Stimulated activated CD8-positive, alpha-beta memory T cell treated with anti-CD3 and anti-CD28 coated beads, Interleukin-4, amount 100 ng/mL, for 48 hours (primary cell): ENCODE measurements at regions not wholly inside any gene's neighbourhood (a gene's known extent, or its start where the extent isn't known, plus 50 kb on each side); places are given as distances from the start of the nearest gene placed in this dataset.
"Not testable (repeated sequence)": the region's sequence is repeated elsewhere in the genome, so short reads cannot be mapped to it uniquely, and the experiment has no call there.

Experiments
- DNase-seq: peaks from one replicate; pipeline ENCODE4 v3.0.0-alpha.2; 2020

DNA sequence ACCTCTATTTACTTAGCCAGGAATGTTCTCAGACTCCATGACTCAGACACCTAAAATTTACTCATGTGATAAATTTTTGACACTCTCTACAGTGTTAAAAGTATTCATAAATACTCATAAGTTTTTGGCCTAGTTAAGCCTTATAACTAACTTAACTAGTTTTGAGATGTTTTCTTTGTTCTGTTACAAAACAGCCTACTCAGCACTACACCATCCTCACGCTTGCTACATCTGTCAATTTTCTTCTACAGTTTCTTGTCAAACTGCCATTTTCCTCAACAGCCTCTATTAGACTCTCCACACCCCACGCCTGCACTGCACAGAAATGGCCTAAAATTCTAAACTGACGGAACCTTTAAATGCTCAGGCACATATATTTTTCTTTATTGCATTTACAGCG is 195.5 kb downstream of the ANXA1 start:
- no peak for DNase-seq

DNA sequence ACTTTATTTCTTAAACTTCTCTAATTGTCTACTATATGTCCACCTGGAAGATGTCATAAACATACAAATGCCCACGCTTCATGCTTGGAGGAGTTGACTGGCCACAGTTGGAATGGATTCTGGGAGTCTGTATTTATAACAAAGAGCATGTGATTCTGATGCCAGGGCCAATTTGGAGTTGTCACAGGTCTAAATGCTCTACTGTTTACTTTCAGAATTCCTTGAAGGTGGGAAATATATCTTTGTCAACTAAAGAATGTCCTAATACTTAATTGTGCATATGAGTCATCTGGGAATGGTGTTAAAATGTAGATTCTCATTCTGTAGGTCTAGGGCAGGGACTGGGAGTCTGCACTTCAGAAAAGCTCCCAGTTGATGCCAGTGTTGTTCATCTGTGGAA is 196.1 kb downstream of the ANXA1 start:
- no peak for DNase-seq

- no peak for DNase-seq
These were observed 196.8 kb downstream of the ANXA1 start for GRCh38 chr9:73348471-73348870.

- DNase-seq: no peak
These were observed 197.8 kb downstream of the ANXA1 start for GRCh38 chr9:73349476-73349875.

GRCh38 chr9:73357607-73358006 is 205.9 kb downstream of the ANXA1 start:
- no peak for DNase-seq

- no peak for DNase-seq
These were observed 218.4 kb downstream of the ANXA1 start for GRCh38 chr9:73370053-73370452.

- DNase-seq: no peak
These were observed 220.1 kb downstream of the ANXA1 start for GRCh38 chr9:73371801-73372200.

DNA sequence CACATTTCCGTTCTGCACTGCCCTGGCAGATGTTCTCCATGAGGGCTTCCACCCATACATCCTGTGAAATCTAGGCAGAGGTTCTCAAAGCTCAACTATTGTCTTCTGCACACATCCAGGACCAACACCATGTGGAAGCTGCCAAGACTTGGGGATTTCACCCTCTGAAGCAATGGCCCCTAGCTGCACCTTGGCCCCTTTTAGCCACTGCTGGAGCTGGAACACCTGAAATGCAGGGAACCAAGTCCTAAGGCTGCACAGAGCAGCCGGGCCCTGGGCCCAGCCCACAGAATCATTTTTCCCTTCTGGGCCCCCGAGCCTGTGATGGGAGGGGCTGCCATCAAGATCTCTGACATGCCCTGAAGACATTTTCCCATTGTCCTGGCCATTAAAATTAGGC is 228.7 kb downstream of the ANXA1 start:
- no peak for DNase-seq

DNA sequence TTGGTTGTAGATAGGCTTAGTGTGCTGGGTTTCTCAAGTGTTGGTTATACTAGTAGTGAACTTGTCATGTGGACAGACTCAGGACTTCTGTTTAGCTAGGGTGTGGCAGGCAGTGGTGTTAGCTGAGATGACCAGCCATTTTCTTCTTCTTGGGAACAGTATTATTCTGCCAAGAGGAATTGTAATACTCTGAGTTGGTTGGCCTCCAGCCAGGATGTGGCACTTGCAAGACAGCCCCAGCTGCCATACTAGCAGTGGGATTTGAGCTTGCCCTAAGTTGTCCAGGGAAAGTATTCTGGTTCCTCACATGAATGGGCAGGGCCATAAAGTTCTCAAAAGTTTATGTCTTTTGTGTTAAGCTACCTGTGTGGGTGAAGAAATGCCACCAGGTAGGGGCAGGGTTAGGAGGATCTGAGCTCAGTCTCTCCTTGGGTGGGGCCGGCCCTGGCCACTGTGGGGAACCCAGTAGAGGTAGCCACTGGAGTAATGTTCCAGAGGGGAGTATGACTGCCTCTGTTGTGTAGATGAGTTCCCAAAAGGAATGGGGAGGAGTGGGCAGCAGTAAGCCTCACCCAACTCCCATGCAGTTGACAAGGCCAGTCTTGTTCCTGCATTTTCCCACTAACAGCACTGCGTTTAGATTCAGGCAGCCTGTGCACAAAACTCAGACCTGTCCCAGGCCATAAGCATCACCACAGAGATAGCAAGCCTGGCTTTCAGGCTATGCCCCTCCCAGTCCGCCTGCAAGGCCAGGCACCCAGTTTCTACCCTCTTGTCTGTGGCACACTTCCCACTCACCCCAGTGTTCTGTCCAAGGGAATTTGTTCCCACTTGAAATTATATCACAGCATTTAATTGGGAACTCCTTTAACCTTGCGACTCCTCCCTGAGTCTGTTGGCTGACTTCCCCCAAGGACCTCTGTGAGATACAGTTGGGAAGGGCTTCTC is 250.7 kb downstream of the ANXA1 start:
- no peak for DNase-seq

DNA sequence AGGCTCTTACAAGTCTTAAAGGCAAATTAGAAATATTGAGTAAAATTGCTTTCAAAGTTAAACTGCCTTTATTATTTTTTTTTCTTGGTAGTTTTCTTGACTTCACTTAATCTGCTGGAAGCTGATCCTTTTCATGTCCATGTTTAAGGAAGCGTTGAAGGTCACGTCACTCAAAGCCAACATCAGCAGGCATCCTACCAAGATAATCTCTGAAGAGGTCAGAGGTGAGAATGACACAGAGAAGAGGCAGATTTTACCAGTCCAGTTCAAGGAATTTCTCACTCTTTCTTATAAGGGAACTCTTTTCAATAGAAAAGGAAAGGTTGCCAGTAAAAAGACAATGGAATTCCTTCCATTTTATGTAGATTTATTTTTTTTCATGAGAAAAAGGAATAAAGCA is 259.8 kb downstream of the ANXA1 start:
- DNase-seq: no peak

DNA sequence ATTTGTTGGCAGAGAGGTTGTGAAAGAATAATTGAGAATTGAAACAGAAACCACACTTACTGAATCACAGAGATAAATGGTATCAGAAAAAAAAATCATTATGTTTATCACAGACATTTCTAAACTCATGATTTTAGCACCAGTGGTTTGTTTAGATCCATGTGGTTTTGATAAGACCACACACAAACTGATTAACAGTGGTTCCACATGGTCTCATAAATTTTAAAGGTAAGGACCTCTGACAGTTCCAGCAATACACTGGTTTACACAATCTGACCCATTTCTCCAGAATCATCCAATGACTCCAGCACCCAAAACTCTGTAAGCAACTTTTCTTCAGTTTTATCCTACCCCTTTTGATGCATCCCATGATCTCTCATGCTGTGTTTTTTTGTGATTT is 261.2 kb downstream of the ANXA1 start:
- DNase-seq: no peak

- DNase-seq: no peak
These were observed 272.2 kb downstream of the ANXA1 start for GRCh38 chr9:73423891-73424290.

- no peak for DNase-seq
These were observed 274.6 kb downstream of the ANXA1 start for GRCh38 chr9:73426269-73426668.

DNA sequence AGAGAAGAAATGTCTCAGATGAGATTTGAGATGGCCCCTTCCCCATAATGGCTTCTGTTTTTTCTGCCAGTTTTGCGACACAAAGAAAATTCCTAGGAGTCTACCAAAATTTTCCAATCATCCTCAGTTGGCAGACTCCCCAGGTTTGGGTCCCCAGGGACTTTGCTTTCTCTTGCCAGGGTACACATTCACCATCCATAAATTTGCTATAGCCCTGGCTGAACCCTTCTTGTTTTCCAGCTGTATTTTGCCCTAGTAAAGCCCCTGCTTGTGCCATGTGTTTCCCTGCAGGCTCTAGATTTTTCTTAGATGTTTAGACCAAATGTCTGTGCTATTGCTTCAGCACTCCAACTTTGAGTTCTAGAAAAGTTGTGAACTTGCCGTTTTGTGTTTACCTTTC is 283.2 kb downstream of the ANXA1 start:
- no peak for DNase-seq

DNA sequence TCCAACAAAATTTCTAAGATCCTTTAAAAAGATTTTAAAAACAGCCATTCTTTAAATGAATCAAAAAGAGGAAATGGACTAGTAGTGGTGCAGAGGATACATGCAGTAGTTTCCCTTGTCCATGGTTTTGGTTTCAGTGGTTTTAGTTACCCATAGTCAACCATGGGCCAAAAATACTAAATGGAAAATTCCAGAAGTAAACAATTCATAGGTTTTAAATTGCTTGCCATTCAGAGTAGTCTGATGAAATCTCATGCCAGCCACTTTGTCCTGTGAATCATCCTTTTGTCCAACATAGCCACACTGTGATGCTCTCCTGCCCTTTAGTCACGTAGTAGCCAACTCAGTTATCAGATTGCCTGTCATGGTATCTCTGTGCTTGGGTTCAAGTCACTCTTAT is 286.1 kb downstream of the ANXA1 start:
- DNase-seq: no peak

- not testable (repeated sequence) for DNase-seq
These were observed 288.2 kb downstream of the ANXA1 start for GRCh38 chr9:73439839-73440238.

GRCh38 chr9:73441223-73441622 is 289.6 kb downstream of the ANXA1 start:
- no peak for DNase-seq

GRCh38 chr9:73441890-73442818 is 290.5 kb downstream of the ANXA1 start:
- no peak for DNase-seq

GRCh38 chr9:73444821-73445220 is 293.2 kb downstream of the ANXA1 start:
- DNase-seq: no peak

DNA sequence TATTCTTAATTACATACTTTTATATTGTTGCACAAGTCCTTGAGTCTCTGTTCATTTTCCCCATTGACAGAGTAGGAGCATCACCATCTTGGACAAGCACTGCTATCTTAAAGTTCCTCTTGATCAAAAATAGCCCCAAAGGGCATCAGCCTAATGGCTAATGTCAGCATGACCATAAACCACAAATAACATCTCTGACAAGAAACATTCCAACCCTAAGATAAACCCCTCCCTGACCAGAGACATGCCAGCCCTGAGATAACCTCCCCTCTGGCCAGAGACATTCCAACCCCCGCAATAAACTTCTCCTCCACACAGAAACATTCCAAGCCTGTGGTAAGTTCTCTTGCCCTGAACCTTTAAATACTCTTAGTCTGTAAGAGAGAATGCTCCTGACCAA is 293.7 kb downstream of the ANXA1 start:
- DNase-seq: not testable (repeated sequence)

DNA sequence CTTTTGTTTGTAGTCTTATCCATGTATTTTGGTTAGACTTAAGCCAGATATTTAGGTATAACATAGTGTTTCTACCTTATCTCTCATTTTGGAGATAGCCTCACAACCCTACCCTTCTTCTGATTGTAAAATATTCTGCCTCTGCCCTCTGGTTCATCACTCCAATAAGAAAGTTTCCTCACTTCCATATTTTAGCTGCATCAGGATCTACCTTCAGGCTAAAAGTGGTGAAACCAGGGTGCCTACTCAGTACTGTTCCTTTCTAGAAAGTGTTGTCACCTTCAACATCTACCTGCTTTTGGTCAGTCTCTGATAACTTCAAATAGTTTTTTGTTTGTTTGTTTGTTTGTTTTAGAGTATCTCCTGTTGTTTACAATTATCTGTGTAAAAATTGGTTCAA is 294.6 kb downstream of the ANXA1 start:
- no peak for DNase-seq

- no peak for DNase-seq
These were observed 299.3 kb downstream of the ANXA1 start for GRCh38 chr9:73451003-73451402.

DNA sequence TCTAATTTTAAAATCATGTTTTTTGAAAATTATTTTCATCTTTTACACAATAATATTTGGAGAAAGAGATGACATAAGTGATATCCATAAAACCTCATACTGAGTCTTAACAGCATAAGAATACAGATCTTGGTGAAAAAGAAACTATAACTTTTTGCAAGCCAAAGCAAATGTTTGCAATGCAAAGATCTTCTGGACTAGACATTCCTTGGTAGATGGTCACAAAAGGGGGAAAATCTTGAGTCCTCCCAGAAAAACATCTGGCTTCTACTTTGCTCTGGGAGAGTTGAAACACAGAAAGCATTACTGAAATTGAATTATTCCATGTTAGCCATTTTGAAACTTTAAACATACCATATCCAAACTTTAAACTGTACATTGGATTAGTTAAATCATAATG is 308.2 kb downstream of the ANXA1 start:
- no peak for DNase-seq

DNA sequence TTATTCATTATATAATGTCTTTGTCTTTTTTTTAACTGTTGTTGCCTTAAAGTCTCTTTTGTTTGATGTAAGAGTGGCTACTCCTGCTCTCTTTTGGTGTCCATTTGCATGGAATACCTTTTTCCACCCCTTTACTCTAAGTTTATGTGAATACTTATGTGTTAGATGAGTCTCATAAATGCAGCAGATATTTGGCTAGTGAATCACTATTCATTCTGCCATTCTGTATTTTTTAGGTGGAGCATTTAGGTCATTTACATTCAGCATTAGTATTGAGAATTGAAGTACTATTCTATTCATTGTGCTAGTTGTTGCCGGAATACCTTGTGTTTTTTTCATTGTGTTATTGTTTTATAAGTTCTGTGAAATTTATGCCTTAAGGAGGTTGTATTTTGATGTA is 317.1 kb downstream of the ANXA1 start:
- no peak for DNase-seq
